NB4 (cell line): ENCODE measurements at regions not wholly inside any gene's neighbourhood (a gene's known extent, or its start where the extent isn't known, plus 50 kb on each side); places are given as distances from the start of the nearest gene placed in this dataset.

ENCODE experiments used
- POLR2A ChIP-seq: IDR thresholded peaks from 2 replicates; pipeline ENCODE4 v1.6.1; 2011; ENCODE audit warnings: mild to moderate bottlenecking; ENCODE audit not compliant: insufficient read length; ENCODE audit errors: extremely low read depth
- TF ChIP-seq, protein P1 (sequence below): IDR thresholded peaks from one replicate; pipeline ENCODE4 v1.5.1; 2012; ENCODE audit warnings: low read depth, low read length

DNA sequence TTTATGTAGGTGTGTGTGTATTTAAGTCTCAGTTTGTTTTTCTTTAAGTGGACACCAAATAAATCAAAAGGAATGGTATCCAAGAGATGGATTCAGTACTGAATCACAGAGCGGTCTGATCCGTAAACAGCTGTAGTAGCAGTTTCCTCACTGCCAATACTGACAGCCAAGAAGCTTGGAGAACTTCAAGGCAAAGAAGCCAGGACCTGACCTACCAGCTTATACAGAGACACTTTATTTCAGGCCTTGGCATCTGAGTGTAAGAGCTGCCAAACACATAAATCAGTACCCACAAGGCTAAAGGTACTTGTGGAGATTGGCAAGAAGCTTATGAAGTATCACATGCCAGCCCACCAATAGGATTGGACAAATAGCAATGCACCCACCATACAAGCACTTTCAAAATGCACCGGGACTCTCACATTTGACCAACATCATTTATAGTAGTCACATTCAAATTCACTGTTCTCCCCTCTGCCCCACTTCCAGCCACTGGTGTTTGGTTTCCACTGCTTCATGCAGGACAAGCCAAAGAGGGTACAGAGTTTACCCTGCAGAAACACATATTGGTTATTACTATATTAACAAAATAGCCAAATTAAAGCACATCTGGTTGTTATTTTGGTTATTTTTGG is 357.9 kb downstream of the KLF12 start:
- TF ChIP-seq POLR2A, result no peak
- TF ChIP-seq, protein P1, sequence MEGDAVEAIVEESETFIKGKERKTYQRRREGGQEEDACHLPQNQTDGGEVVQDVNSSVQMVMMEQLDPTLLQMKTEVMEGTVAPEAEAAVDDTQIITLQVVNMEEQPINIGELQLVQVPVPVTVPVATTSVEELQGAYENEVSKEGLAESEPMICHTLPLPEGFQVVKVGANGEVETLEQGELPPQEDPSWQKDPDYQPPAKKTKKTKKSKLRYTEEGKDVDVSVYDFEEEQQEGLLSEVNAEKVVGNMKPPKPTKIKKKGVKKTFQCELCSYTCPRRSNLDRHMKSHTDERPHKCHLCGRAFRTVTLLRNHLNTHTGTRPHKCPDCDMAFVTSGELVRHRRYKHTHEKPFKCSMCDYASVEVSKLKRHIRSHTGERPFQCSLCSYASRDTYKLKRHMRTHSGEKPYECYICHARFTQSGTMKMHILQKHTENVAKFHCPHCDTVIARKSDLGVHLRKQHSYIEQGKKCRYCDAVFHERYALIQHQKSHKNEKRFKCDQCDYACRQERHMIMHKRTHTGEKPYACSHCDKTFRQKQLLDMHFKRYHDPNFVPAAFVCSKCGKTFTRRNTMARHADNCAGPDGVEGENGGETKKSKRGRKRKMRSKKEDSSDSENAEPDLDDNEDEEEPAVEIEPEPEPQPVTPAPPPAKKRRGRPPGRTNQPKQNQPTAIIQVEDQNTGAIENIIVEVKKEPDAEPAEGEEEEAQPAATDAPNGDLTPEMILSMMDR, result no peak
